ENCODE measurements at regions not wholly inside any gene's neighbourhood (a gene's known extent, or its start where the extent isn't known, plus 50 kb on each side); places are given as distances from the start of the nearest gene placed in this dataset.

DNA sequence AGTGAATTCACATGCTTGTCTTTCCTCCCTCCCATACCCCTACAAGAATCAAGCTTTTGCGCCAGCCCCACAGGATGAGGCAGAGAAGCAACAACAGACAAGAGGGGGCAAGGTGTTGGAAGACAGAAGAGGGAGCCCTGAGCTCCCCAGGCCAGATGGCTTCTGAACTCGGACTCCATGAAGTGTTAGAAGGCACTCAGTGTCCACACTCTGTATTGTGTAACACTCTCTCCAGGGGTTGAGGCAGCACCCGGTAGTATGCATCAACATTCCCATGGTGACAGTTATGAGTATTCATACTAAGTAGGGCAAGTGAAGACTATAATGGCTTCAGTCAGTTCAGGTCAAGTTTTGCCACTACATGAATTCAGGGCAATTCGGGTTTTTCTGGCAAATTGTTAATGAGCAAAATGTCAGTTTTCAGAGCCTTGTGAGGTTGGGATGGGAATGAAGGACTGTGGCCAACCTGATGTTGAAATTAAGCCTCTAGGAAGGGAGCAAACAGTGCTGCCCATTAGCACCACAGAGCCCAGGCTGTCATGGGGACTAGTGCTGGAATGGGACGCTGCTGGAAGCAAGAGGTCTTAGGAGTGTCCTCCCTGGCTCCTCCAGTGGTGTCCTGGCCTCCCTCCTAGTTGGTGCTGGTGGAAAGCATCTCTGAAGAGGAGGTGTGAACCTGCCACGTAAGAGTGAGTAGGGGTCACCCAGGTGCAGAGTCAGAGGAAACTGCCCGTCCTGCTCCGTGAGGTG is 79.4 kb downstream of the KLF15 start:
- TF ChIP-seq FOXK2 (IDR thresholded peaks at IDR 0.05) (no peak), FOXA1 (IDR thresholded peaks at IDR 0.05) (no peak), SUZ12 (IDR thresholded peaks at IDR 0.05) (no peak), SP1 (IDR thresholded peaks at IDR 0.05) (no peak), FOXM1 (IDR thresholded peaks at IDR 0.05; ENCODE audit: borderline replicate concordance) (no peak), CTBP1 (IDR thresholded peaks at IDR 0.05; ENCODE audit: borderline replicate concordance) (no peak), BHLHE40 (IDR thresholded peaks at IDR 0.05; ENCODE audit: borderline replicate concordance) (no peak), ZNF384 (IDR thresholded peaks at IDR 0.05) (no peak), TARDBP (IDR thresholded peaks at IDR 0.05) (no peak), ARNT (IDR thresholded peaks at IDR 0.05) (no peak), NFRKB (IDR thresholded peaks at IDR 0.05) (no peak), ELF4 (IDR thresholded peaks at IDR 0.05) (no peak)
